ENCODE measurements at regions not wholly inside any gene's neighbourhood (a gene's known extent, or its start where the extent isn't known, plus 50 kb on each side); places are given as distances from the start of the nearest gene placed in this dataset.

- no peaks in the 10 kb centered on the region for H3K9me3 Mint-ChIP-seq (ENCODE audit: low read depth)
Measured at GRCh38 chr20:40232273-40232672, 456.8 kb downstream of the MAFB start.

DNA sequence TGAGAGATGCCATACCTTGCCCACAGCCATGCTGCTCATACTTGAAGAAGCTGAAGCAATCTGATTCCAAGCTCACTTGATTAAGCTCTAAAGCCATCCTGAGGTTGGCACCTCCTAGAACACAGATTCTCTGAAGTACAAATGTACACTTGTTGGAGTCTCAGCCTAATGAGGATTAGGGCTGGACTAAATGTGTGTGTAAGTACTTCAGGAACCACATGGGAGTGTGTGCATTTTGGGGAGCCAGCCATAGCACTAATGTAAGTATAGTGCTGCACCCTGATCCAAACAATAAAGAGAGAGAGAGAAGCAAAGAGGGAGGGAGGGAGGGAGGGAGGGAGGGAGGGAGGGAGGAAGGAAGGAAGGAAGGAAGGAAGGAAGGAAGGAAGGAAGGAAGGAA lies 458.6 kb downstream of the MAFB start:
- H3K4me1 Mint-ChIP-seq (ENCODE audit: low read depth), result no peaks in the 10 kb centered on the region
- no peaks in the 10 kb centered on the region for H3K9me3 Mint-ChIP-seq (ENCODE audit: low read depth)
- H3K27ac Mint-ChIP-seq, result no peak overlapping the region
- H3K4me3 Mint-ChIP-seq (ENCODE audit: low read depth), result no peak overlapping the region
- no peak for TF ChIP-seq CTCF (IDR thresholded peaks at IDR 0.05; ENCODE audit: unreplicated experiment)
- H3K36me3 Mint-ChIP-seq (ENCODE audit: insufficient read depth), result no peaks in the 10 kb centered on the region
- DNase-seq (ENCODE audit: low spot score, unreplicated experiment), result no peak
- peaks cover 9% of the 10 kb centered on the region for H3K27me3 Mint-ChIP-seq

More at GRCh38 chr20:40232273-40232672, 456.8 kb downstream of the MAFB start:
- H3K27me3 Mint-ChIP-seq, result peaks cover 17% of the 10 kb centered on the region
- H3K4me3 Mint-ChIP-seq (ENCODE audit: low read depth), result no peak overlapping the region
- H3K36me3 Mint-ChIP-seq (ENCODE audit: insufficient read depth), result no peaks in the 10 kb centered on the region
- H3K4me1 Mint-ChIP-seq (ENCODE audit: low read depth), result no peaks in the 10 kb centered on the region
- no peak for TF ChIP-seq CTCF (IDR thresholded peaks at IDR 0.05; ENCODE audit: unreplicated experiment)
- DNase-seq (ENCODE audit: low spot score, unreplicated experiment), result no peak
- no peak overlapping the region for H3K27ac Mint-ChIP-seq

- Mint-ChIP-seq H3K4me3 (ENCODE audit: low read depth) (no peak overlapping the region), H3K9me3 (ENCODE audit: low read depth) (no peaks in the 10 kb centered on the region), H3K27ac (no peak overlapping the region), H3K27me3 (peaks cover 3% of the 10 kb centered on the region), H3K4me1 (ENCODE audit: low read depth) (peaks cover 3% of the 10 kb centered on the region), H3K36me3 (ENCODE audit: insufficient read depth) (no peaks in the 10 kb centered on the region)
- no peak for DNase-seq (ENCODE audit: low spot score, unreplicated experiment)
- no peak for TF ChIP-seq CTCF (IDR thresholded peaks at IDR 0.05; ENCODE audit: unreplicated experiment)
Measured at GRCh38 chr20:40225596-40225995, 463.4 kb downstream of the MAFB start.

GRCh38 chr20:40223810-40224209 lies 465.2 kb downstream of the MAFB start:
- Mint-ChIP-seq H3K36me3 (ENCODE audit: insufficient read depth) (no peaks in the 10 kb centered on the region), H3K27me3 (peaks cover 3% of the 10 kb centered on the region), H3K4me3 (ENCODE audit: low read depth) (no peak overlapping the region), H3K9me3 (ENCODE audit: low read depth) (no peaks in the 10 kb centered on the region), H3K27ac (no peak overlapping the region), H3K4me1 (ENCODE audit: low read depth) (peaks cover 3% of the 10 kb centered on the region)
- TF ChIP-seq CTCF (IDR thresholded peaks at IDR 0.05; ENCODE audit: unreplicated experiment), result no peak
- no peak for DNase-seq (ENCODE audit: low spot score, unreplicated experiment)

DNA sequence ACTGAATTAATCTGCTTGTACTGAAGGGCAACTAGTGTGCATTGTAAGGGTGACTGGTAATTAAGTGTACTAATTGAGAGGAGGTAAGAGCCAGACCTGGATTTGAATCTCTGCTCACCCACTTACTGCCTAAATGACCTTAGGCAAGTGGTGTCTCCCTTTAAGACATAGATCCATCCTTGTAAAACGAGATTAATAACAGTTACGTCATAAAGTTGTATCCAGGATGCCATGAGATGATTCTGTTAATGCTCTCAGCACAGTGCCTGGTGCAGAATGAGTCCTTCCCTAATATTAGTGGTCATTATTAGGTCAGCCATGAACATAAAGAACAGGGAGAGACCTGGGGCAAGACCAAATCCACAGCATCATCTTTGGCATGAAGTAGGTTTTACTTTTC lies 470.1 kb downstream of the MAFB start:
- Mint-ChIP-seq H3K27ac (no peak overlapping the region), H3K36me3 (ENCODE audit: insufficient read depth) (no peaks in the 10 kb centered on the region), H3K4me1 (ENCODE audit: low read depth) (peaks cover 13% of the 10 kb centered on the region), H3K4me3 (ENCODE audit: low read depth) (no peak overlapping the region), H3K27me3 (peaks cover 3% of the 10 kb centered on the region), H3K9me3 (ENCODE audit: low read depth) (peaks cover 2% of the 10 kb centered on the region)
- no peak for TF ChIP-seq CTCF (IDR thresholded peaks at IDR 0.05; ENCODE audit: unreplicated experiment)
- DNase-seq (ENCODE audit: low spot score, unreplicated experiment), result no peak

Data from progenitor cell of endocrine pancreas (in vitro differentiated cells).